ENCODE measurements at regions not wholly inside any gene's neighbourhood (a gene's known extent, or its start where the extent isn't known, plus 50 kb on each side); places are given as distances from the start of the nearest gene placed in this dataset.
"Not testable (repeated sequence)": the region's sequence is repeated elsewhere in the genome, so short reads cannot be mapped to it uniquely, and the experiment has no call there.

GRCh38 chr6:71678091-71678490 lies 208.3 kb upstream of the RIMS1 start:
- no peak overlapping the region for H3K27ac ChIP-seq (ENCODE audit: low read length)
- no peak overlapping the region for H3K4me3 ChIP-seq (ENCODE audit: low read depth in 1 of 2, low read length in 2 of 2)
- H3K4me1 ChIP-seq (ENCODE audit: control insufficient read depth in 1 of 2, insufficient read depth in 2 of 2, low read length in 2 of 2): no peaks in the 10 kb centered on the region
- H3K27me3 ChIP-seq (ENCODE audit: low read depth, low read length): no peaks in the 10 kb centered on the region
- no peaks in the 10 kb centered on the region for H3K9me3 ChIP-seq (ENCODE audit: control insufficient read depth in 1 of 2, low read length in 2 of 2)
- H3K36me3 ChIP-seq (ENCODE audit: control insufficient read depth in 1 of 2, insufficient read depth in 2 of 2, low read length in 2 of 2): no peaks in the 10 kb centered on the region

GRCh38 chr6:71681234-71681867 lies 205.0 kb upstream of the RIMS1 start:
- Histone ChIP-seq H3K9me3 (ENCODE audit: control insufficient read depth in 1 of 2, low read length in 2 of 2) (no peaks in the 10 kb centered on the region), H3K27ac (ENCODE audit: low read length) (no peak overlapping the region), H3K36me3 (ENCODE audit: control insufficient read depth in 1 of 2, insufficient read depth in 2 of 2, low read length in 2 of 2) (no peaks in the 10 kb centered on the region), H3K4me1 (ENCODE audit: control insufficient read depth in 1 of 2, insufficient read depth in 2 of 2, low read length in 2 of 2) (no peaks in the 10 kb centered on the region), H3K27me3 (ENCODE audit: low read depth, low read length) (no peaks in the 10 kb centered on the region), H3K4me3 (ENCODE audit: low read depth in 1 of 2, low read length in 2 of 2) (no peak overlapping the region)

- H3K27ac ChIP-seq (ENCODE audit: low read length); H3K4me3 ChIP-seq (ENCODE audit: low read depth in 1 of 2, low read length in 2 of 2); H3K9me3 ChIP-seq (ENCODE audit: control insufficient read depth in 1 of 2, low read length in 2 of 2); H3K36me3 ChIP-seq (ENCODE audit: control insufficient read depth in 1 of 2, insufficient read depth in 2 of 2, low read length in 2 of 2); H3K4me1 ChIP-seq (ENCODE audit: control insufficient read depth in 1 of 2, insufficient read depth in 2 of 2, low read length in 2 of 2); H3K27me3 ChIP-seq (ENCODE audit: low read depth, low read length): not testable (repeated sequence)
Measured at GRCh38 chr6:71686021-71686677, 200.2 kb upstream of the RIMS1 start.

- Histone ChIP-seq H3K36me3 (ENCODE audit: control insufficient read depth in 1 of 2, insufficient read depth in 2 of 2, low read length in 2 of 2) (no peaks in the 10 kb centered on the region), H3K4me1 (ENCODE audit: control insufficient read depth in 1 of 2, insufficient read depth in 2 of 2, low read length in 2 of 2) (no peaks in the 10 kb centered on the region), H3K4me3 (ENCODE audit: low read depth in 1 of 2, low read length in 2 of 2) (no peak overlapping the region), H3K27me3 (ENCODE audit: low read depth, low read length) (no peaks in the 10 kb centered on the region), H3K27ac (ENCODE audit: low read length) (no peak overlapping the region), H3K9me3 (ENCODE audit: control insufficient read depth in 1 of 2, low read length in 2 of 2) (peaks cover 0 to 4% of the 10 kb centered on the region in 2 donors)
Measured at GRCh38 chr6:71698702-71699101, 187.6 kb upstream of the RIMS1 start.

- no peak overlapping the region for H3K4me3 ChIP-seq (ENCODE audit: low read depth in 1 of 2, low read length in 2 of 2)
- no peaks in the 10 kb centered on the region for H3K27me3 ChIP-seq (ENCODE audit: low read depth, low read length)
- H3K27ac ChIP-seq (ENCODE audit: low read length): no peak overlapping the region
- H3K4me1 ChIP-seq (ENCODE audit: control insufficient read depth in 1 of 2, insufficient read depth in 2 of 2, low read length in 2 of 2): no peaks in the 10 kb centered on the region
- H3K36me3 ChIP-seq (ENCODE audit: control insufficient read depth in 1 of 2, insufficient read depth in 2 of 2, low read length in 2 of 2): no peaks in the 10 kb centered on the region
- no peaks in the 10 kb centered on the region for H3K9me3 ChIP-seq (ENCODE audit: control insufficient read depth in 1 of 2, low read length in 2 of 2)
Measured at GRCh38 chr6:71706523-71706922, 179.8 kb upstream of the RIMS1 start.

- H3K4me3 ChIP-seq (ENCODE audit: low read depth in 1 of 2, low read length in 2 of 2): no peak overlapping the region
- H3K36me3 ChIP-seq (ENCODE audit: control insufficient read depth in 1 of 2, insufficient read depth in 2 of 2, low read length in 2 of 2): no peaks in the 10 kb centered on the region
- no peaks in the 10 kb centered on the region for H3K27me3 ChIP-seq (ENCODE audit: low read depth, low read length)
- H3K4me1 ChIP-seq (ENCODE audit: control insufficient read depth in 1 of 2, insufficient read depth in 2 of 2, low read length in 2 of 2): no peaks in the 10 kb centered on the region
- H3K9me3 ChIP-seq (ENCODE audit: control insufficient read depth in 1 of 2, low read length in 2 of 2): no peaks in the 10 kb centered on the region
- H3K27ac ChIP-seq (ENCODE audit: low read length): no peak overlapping the region
Measured at GRCh38 chr6:71707059-71707458, 179.3 kb upstream of the RIMS1 start.

- Histone ChIP-seq H3K27ac (ENCODE audit: low read length) (no peak overlapping the region), H3K27me3 (ENCODE audit: low read depth, low read length) (no peaks in the 10 kb centered on the region), H3K9me3 (ENCODE audit: control insufficient read depth in 1 of 2, low read length in 2 of 2) (no peaks in the 10 kb centered on the region), H3K4me3 (ENCODE audit: low read depth in 1 of 2, low read length in 2 of 2) (no peak overlapping the region), H3K4me1 (ENCODE audit: control insufficient read depth in 1 of 2, insufficient read depth in 2 of 2, low read length in 2 of 2) (no peaks in the 10 kb centered on the region), H3K36me3 (ENCODE audit: control insufficient read depth in 1 of 2, insufficient read depth in 2 of 2, low read length in 2 of 2) (no peaks in the 10 kb centered on the region)
Measured at GRCh38 chr6:71720705-71721104, 165.6 kb upstream of the RIMS1 start.

- Histone ChIP-seq H3K4me3 (ENCODE audit: low read depth in 1 of 2, low read length in 2 of 2) (no peak overlapping the region), H3K4me1 (ENCODE audit: control insufficient read depth in 1 of 2, insufficient read depth in 2 of 2, low read length in 2 of 2) (no peaks in the 10 kb centered on the region)
Measured at GRCh38 chr6:71721642-71722041, 164.7 kb upstream of the RIMS1 start.

GRCh38 chr6:71722736-71723135 lies 163.6 kb upstream of the RIMS1 start:
- H3K27me3 ChIP-seq (ENCODE audit: low read depth, low read length): no peaks in the 10 kb centered on the region
- no peaks in the 10 kb centered on the region for H3K4me1 ChIP-seq (ENCODE audit: control insufficient read depth in 1 of 2, insufficient read depth in 2 of 2, low read length in 2 of 2)
- H3K36me3 ChIP-seq (ENCODE audit: control insufficient read depth in 1 of 2, insufficient read depth in 2 of 2, low read length in 2 of 2): no peaks in the 10 kb centered on the region
- H3K9me3 ChIP-seq (ENCODE audit: control insufficient read depth in 1 of 2, low read length in 2 of 2): no peaks in the 10 kb centered on the region
- no peak overlapping the region for H3K27ac ChIP-seq (ENCODE audit: low read length)
- H3K4me3 ChIP-seq (ENCODE audit: low read depth in 1 of 2, low read length in 2 of 2): no peak overlapping the region

More at GRCh38 chr6:71721642-71722041, 164.7 kb upstream of the RIMS1 start:
- H3K27me3 ChIP-seq (ENCODE audit: low read depth, low read length): no peaks in the 10 kb centered on the region
- no peak overlapping the region for H3K27ac ChIP-seq (ENCODE audit: low read length)
- H3K9me3 ChIP-seq (ENCODE audit: control insufficient read depth in 1 of 2, low read length in 2 of 2): no peaks in the 10 kb centered on the region
- no peaks in the 10 kb centered on the region for H3K36me3 ChIP-seq (ENCODE audit: control insufficient read depth in 1 of 2, insufficient read depth in 2 of 2, low read length in 2 of 2)

GRCh38 chr6:71724456-71725125 lies 161.8 kb upstream of the RIMS1 start:
- Histone ChIP-seq H3K4me3 (ENCODE audit: low read depth in 1 of 2, low read length in 2 of 2) (no peak overlapping the region), H3K9me3 (ENCODE audit: control insufficient read depth in 1 of 2, low read length in 2 of 2) (no peaks in the 10 kb centered on the region), H3K4me1 (ENCODE audit: control insufficient read depth in 1 of 2, insufficient read depth in 2 of 2, low read length in 2 of 2) (no peaks in the 10 kb centered on the region), H3K27me3 (ENCODE audit: low read depth, low read length) (no peaks in the 10 kb centered on the region), H3K27ac (ENCODE audit: low read length) (no peak overlapping the region), H3K36me3 (ENCODE audit: control insufficient read depth in 1 of 2, insufficient read depth in 2 of 2, low read length in 2 of 2) (no peaks in the 10 kb centered on the region)

- Histone ChIP-seq H3K36me3 (ENCODE audit: control insufficient read depth in 1 of 2, insufficient read depth in 2 of 2, low read length in 2 of 2) (no peaks in the 10 kb centered on the region), H3K4me1 (ENCODE audit: control insufficient read depth in 1 of 2, insufficient read depth in 2 of 2, low read length in 2 of 2) (no peaks in the 10 kb centered on the region), H3K27ac (ENCODE audit: low read length) (no peak overlapping the region), H3K4me3 (ENCODE audit: low read depth in 1 of 2, low read length in 2 of 2) (no peak overlapping the region), H3K9me3 (ENCODE audit: control insufficient read depth in 1 of 2, low read length in 2 of 2) (no peaks in the 10 kb centered on the region), H3K27me3 (ENCODE audit: low read depth, low read length) (no peaks in the 10 kb centered on the region)
Measured at GRCh38 chr6:71725126-71725470, 161.3 kb upstream of the RIMS1 start.

Data from muscle layer of duodenum (tissue), 2 donors.